ENCODE measurements at regions not wholly inside any gene's neighbourhood (a gene's known extent, or its start where the extent isn't known, plus 50 kb on each side); places are given as distances from the start of the nearest gene placed in this dataset.

DNA sequence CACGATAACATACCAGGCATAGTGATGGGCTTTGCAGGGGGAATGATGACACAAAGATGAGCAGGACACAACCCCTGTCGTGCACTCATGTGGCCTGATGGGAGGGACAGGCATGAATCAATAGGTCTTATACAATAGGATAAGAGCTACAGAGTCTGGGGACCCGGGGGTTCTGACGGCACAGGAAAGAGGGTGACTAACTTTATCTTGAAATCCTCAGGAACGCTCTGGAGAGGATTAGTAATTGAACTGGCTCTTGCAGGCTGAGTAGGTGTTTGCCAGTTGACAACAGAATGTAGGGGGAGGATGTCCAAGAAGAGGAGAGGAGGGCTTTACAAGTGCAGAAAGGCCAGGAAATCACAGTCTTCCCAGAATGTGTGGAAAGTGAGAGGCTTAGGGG is 219.9 kb upstream of the ECI2 start:
- Histone ChIP-seq H3K27ac (no peak overlapping the region), H3K4me2 (no peak overlapping the region)

GRCh38 chr6:4354181-4354580 is 218.8 kb upstream of the ECI2 start:
- TF ChIP-seq, protein P1, sequence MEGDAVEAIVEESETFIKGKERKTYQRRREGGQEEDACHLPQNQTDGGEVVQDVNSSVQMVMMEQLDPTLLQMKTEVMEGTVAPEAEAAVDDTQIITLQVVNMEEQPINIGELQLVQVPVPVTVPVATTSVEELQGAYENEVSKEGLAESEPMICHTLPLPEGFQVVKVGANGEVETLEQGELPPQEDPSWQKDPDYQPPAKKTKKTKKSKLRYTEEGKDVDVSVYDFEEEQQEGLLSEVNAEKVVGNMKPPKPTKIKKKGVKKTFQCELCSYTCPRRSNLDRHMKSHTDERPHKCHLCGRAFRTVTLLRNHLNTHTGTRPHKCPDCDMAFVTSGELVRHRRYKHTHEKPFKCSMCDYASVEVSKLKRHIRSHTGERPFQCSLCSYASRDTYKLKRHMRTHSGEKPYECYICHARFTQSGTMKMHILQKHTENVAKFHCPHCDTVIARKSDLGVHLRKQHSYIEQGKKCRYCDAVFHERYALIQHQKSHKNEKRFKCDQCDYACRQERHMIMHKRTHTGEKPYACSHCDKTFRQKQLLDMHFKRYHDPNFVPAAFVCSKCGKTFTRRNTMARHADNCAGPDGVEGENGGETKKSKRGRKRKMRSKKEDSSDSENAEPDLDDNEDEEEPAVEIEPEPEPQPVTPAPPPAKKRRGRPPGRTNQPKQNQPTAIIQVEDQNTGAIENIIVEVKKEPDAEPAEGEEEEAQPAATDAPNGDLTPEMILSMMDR (conservative IDR thresholded peaks at IDR 0.05; ENCODE audit: low read depth, low read length): no peak
- H3K4me3 ChIP-seq (IDR thresholded peaks at IDR 0.05; ENCODE audit: insufficient read depth, low read depth, low read length): no peak overlapping the region
- no peak overlapping the region for H3K9ac ChIP-seq
- H3K79me2 ChIP-seq (ENCODE audit: insufficient read depth, low read depth): no peaks in the 10 kb centered on the region
- H3K4me1 ChIP-seq (ENCODE audit: low read depth, poor library complexity, severe bottlenecking): no peaks in the 10 kb centered on the region
- no peak overlapping the region for H3K4me2 ChIP-seq
- no peaks in the 10 kb centered on the region for H3K36me3 ChIP-seq (ENCODE audit: insufficient read depth)
- H4K20me1 ChIP-seq (ENCODE audit: insufficient read depth): no peaks in the 10 kb centered on the region
- no peaks in the 10 kb centered on the region for H3K27me3 ChIP-seq (ENCODE audit: insufficient read depth, low read depth)
- no peak overlapping the region for H3K27ac ChIP-seq
- H2AFZ ChIP-seq (ENCODE audit: low read depth): no peak overlapping the region

More for the DNA sequence above, 219.9 kb upstream of the ECI2 start:
- no peaks in the 10 kb centered on the region for H3K4me1 ChIP-seq (ENCODE audit: low read depth, poor library complexity, severe bottlenecking)
- no peak overlapping the region for H3K9ac ChIP-seq
- TF ChIP-seq, protein P1 (conservative IDR thresholded peaks at IDR 0.05; ENCODE audit: low read depth, low read length): no peak
- no peak overlapping the region for H2AFZ ChIP-seq (ENCODE audit: low read depth)
- no peak overlapping the region for H3K4me3 ChIP-seq (IDR thresholded peaks at IDR 0.05; ENCODE audit: insufficient read depth, low read depth, low read length)
- no peaks in the 10 kb centered on the region for H3K27me3 ChIP-seq (ENCODE audit: insufficient read depth, low read depth)
- H3K36me3 ChIP-seq (ENCODE audit: insufficient read depth): no peaks in the 10 kb centered on the region
- H3K79me2 ChIP-seq (ENCODE audit: insufficient read depth, low read depth): no peaks in the 10 kb centered on the region
- H4K20me1 ChIP-seq (ENCODE audit: insufficient read depth): no peaks in the 10 kb centered on the region

GRCh38 chr6:4352731-4353130 is 217.4 kb upstream of the ECI2 start:
- Histone ChIP-seq H3K4me3 (IDR thresholded peaks at IDR 0.05; ENCODE audit: insufficient read depth, low read depth, low read length) (no peak overlapping the region), H3K79me2 (ENCODE audit: insufficient read depth, low read depth) (no peaks in the 10 kb centered on the region), H2AFZ (ENCODE audit: low read depth) (no peak overlapping the region), H3K27me3 (ENCODE audit: insufficient read depth, low read depth) (no peaks in the 10 kb centered on the region), H3K27ac (no peak overlapping the region), H4K20me1 (ENCODE audit: insufficient read depth) (no peaks in the 10 kb centered on the region), H3K36me3 (ENCODE audit: insufficient read depth) (no peaks in the 10 kb centered on the region), H3K4me2 (no peak overlapping the region), H3K9ac (no peak overlapping the region), H3K4me1 (ENCODE audit: low read depth, poor library complexity, severe bottlenecking) (no peaks in the 10 kb centered on the region)
- TF ChIP-seq, protein P1 (conservative IDR thresholded peaks at IDR 0.05; ENCODE audit: low read depth, low read length): no peak

GRCh38 chr6:4352322-4352669 is 216.9 kb upstream of the ECI2 start:
- Histone ChIP-seq H3K4me2 (no peak overlapping the region), H3K36me3 (ENCODE audit: insufficient read depth) (no peaks in the 10 kb centered on the region), H2AFZ (ENCODE audit: low read depth) (no peak overlapping the region), H3K27ac (no peak overlapping the region), H3K4me3 (IDR thresholded peaks at IDR 0.05; ENCODE audit: insufficient read depth, low read depth, low read length) (no peak overlapping the region), H3K4me1 (ENCODE audit: low read depth, poor library complexity, severe bottlenecking) (no peaks in the 10 kb centered on the region), H3K27me3 (ENCODE audit: insufficient read depth, low read depth) (no peaks in the 10 kb centered on the region), H4K20me1 (ENCODE audit: insufficient read depth) (no peaks in the 10 kb centered on the region), H3K79me2 (ENCODE audit: insufficient read depth, low read depth) (no peaks in the 10 kb centered on the region), H3K9ac (no peak overlapping the region)
- TF ChIP-seq, protein P1 (conservative IDR thresholded peaks at IDR 0.05; ENCODE audit: low read depth, low read length): no peak

Measured in KMS-11 (cell line).